Left lung (tissue), 4 donors: ENCODE measurements at regions not wholly inside any gene's neighbourhood (a gene's known extent, or its start where the extent isn't known, plus 50 kb on each side); places are given as distances from the start of the nearest gene placed in this dataset.

Source experiments
- ATAC-seq: fragments of 200-7000 bp; cut with Tn5 transposase; one replicate; pipeline ENCODE4 v1.9.1; 2020; ENCODE audit warnings: moderate library complexity
- DNase-seq, 4 donors: peaks; one replicate each; pipeline ENCODE4 v3.0.0-alpha.2; 2013 to 2020
- H3K27ac ChIP-seq, 2 donors: fragments of 200-600 bp; sonication (generic) in 1 of 2; one replicate each; pipeline versions ENCODE4 v1.5.0 to v1.8.0; 2020 to 2021
- H3K27me3 ChIP-seq, 2 donors: fragments of 200-600 bp; sonication (generic) in 1 of 2; one replicate each; pipeline versions ENCODE4 v1.5.0 to v1.8.0; 2020 to 2021
- H3K36me3 ChIP-seq, 2 donors: fragments of 200-600 bp; sonication (generic) in 1 of 2; one replicate each; pipeline versions ENCODE4 v1.5.0 to v1.8.0; 2020 to 2021
- H3K4me1 ChIP-seq, 2 donors: fragments of 200-600 bp; one replicate each; pipeline ENCODE4 v1.8.0; 2021
- H3K4me3 ChIP-seq, 2 donors: fragments of 200-600 bp; sonication (generic) in 1 of 2; one replicate each; pipeline versions ENCODE4 v1.5.0 to v1.8.0; 2020 to 2021; ENCODE audit warnings: mild to moderate bottlenecking in 1 of 2
- H3K9me3 ChIP-seq, 2 donors: fragments of 200-600 bp; sonication (generic) in 1 of 2; one replicate each; pipeline versions ENCODE4 v1.5.0 to v1.8.0; 2020 to 2021
- intact Hi-C, 2 donors: fragments of 100-400 bp; cut with DNase I; formaldehyde crosslinking; loops; one replicate each; pipeline versions ENCODE4 v1.11.2 to v1.14.2; 2022
- TF ChIP-seq, protein P1 (sequence below), 2 donors: fragments of 200-600 bp; sonication (generic) in 1 of 2; IDR thresholded peaks; one replicate each; pipeline versions ENCODE4 v1.5.0 to v1.8.0; 2021; ENCODE audit warnings: antibody characterized with exemption in 2 of 2
- donor health status: DM: no; HTN: yes; CAD: no.
- donor health status: DM: no; HTN: no; CAD: no.

DNA sequence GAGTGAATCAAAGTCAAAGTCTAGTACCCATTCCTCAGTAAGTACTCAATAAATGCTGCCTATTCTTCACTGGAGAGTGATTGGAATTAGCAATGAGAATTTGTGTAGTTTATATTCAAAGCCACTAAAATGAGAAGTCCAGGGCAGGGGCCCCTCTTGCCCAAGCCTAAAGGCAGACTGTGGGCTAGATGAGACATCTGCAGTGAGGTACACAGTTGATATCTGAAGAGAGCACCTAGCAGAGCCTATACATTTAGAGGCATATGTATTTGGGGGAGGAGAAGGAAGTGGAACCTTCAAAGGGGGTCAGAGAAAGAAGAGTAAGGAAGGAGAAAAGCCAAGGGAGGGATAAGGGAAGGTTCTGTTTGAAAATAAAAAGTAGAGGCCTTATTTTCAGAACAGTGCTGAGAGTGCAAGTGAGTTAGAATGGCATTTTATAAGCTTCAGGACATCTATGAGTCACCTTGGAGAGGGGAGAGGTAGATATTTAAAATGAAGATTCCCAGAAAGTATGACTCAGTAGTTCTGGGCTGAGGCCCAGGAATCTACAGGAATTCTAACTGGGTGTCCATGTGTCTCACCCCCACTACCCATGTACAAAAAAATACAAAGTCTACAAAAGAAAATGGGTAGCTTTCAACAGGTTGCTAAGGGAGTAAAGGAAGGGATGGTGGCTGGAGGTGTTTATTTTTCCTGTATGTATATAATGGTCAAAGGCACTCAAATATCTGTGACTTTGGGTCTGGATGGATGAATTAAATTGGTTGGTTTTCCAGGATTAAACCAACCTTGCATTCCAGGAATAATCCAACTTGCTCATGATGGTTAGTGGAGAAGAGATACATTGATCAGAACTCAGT, 135.1 kb downstream of the ZFP64 start:
- H3K4me1 ChIP-seq = no peaks in the 10 kb centered on the region
- no peaks in the 10 kb centered on the region for H3K36me3 ChIP-seq
- H3K27me3 ChIP-seq = no peaks in the 10 kb centered on the region
- H3K4me3 ChIP-seq = no peak overlapping the region
- TF ChIP-seq, protein P1, sequence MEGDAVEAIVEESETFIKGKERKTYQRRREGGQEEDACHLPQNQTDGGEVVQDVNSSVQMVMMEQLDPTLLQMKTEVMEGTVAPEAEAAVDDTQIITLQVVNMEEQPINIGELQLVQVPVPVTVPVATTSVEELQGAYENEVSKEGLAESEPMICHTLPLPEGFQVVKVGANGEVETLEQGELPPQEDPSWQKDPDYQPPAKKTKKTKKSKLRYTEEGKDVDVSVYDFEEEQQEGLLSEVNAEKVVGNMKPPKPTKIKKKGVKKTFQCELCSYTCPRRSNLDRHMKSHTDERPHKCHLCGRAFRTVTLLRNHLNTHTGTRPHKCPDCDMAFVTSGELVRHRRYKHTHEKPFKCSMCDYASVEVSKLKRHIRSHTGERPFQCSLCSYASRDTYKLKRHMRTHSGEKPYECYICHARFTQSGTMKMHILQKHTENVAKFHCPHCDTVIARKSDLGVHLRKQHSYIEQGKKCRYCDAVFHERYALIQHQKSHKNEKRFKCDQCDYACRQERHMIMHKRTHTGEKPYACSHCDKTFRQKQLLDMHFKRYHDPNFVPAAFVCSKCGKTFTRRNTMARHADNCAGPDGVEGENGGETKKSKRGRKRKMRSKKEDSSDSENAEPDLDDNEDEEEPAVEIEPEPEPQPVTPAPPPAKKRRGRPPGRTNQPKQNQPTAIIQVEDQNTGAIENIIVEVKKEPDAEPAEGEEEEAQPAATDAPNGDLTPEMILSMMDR (IDR thresholded peaks at IDR 0.05) = no peak
- DNase-seq (no peak), ATAC-seq (no peak)
- H3K9me3 ChIP-seq = peaks cover 0 to 22% of the 10 kb centered on the region in 2 donors
- H3K27ac ChIP-seq = no peak overlapping the region
- intact Hi-C loops = no loop called here

DNA sequence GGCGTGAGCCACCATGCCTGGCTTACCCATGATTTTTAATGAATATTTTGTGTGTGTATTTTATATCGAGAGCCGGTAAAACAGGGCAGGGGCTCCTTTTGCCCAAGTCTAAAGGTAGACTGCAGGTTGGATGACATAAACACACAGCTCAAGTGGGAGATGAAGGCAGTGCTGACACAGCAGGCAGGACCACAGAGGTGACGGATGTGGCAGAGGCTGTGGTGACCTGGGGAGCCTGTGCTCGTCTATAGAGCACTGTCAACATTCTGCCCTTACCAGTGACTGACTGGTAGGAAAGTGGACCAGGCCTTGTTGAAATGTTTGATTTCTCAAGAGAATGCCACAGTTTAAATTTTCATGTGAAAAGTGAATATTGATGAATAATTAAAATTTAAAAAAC, 137.5 kb downstream of the ZFP64 start:
- no peaks in the 10 kb centered on the region for H3K27me3 ChIP-seq
- no peak overlapping the region for H3K27ac ChIP-seq
- TF ChIP-seq, protein P1 (IDR thresholded peaks at IDR 0.05) = no peak
- H3K4me1 ChIP-seq = no peaks in the 10 kb centered on the region
- DNase-seq = no peak
- no peak for ATAC-seq
- H3K36me3 ChIP-seq = no peaks in the 10 kb centered on the region
- H3K9me3 ChIP-seq = peaks cover 0 to 22% of the 10 kb centered on the region in 2 donors
- intact Hi-C loops = no loop called here
- no peak overlapping the region for H3K4me3 ChIP-seq

DNA sequence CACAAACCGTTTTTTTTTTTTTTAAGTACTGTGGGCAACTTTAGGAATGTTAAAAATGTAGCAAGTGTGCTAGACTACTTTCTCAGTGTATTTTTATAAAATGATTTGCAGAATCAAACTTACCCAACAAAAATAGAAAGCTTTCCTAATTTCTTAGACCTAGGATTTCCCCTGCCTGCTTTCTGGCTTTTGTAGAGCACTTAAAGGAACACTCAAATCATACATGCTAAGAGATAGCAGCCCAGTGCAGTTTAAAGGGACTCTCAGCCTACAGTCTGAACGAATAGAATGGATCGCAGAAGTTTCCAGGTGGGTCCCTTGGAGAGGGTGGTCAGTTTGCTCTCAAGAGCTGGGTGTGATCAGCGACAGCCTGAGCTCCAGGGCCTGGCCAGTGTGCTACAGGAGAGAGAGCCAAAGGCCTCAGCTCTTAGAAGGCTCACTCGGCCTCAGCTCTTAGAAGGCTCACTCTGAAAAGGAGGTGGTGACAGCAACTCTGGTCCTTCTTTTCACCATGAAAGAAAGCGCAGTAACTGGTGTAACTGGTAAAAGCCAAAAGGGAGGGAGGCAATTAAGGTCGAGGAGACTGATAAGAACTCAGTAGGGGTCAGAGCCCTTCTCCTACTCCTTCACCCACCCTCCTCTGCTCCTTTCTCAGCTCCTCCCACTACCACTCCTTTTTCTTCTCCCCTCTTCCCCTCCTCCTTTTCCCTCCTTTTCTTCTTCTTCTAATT, 142.4 kb downstream of the ZFP64 start:
- intact Hi-C loops = no loop called here
- ATAC-seq = peak; percentile 92
- TF ChIP-seq, protein P1 (IDR thresholded peaks at IDR 0.05) = no peak
- H3K27ac ChIP-seq = peak overlapping the region in 1 of 2 donors; percentile 2
- H3K4me3 ChIP-seq = no peak overlapping the region
- no peaks in the 10 kb centered on the region for H3K9me3 ChIP-seq
- H3K4me1 ChIP-seq = no peaks in the 10 kb centered on the region
- H3K36me3 ChIP-seq = no peaks in the 10 kb centered on the region
- DNase-seq = peak in 1 of 4 donors; percentile 46
- H3K27me3 ChIP-seq = peaks cover 0 to 13% of the 10 kb centered on the region in 2 donors

DNA sequence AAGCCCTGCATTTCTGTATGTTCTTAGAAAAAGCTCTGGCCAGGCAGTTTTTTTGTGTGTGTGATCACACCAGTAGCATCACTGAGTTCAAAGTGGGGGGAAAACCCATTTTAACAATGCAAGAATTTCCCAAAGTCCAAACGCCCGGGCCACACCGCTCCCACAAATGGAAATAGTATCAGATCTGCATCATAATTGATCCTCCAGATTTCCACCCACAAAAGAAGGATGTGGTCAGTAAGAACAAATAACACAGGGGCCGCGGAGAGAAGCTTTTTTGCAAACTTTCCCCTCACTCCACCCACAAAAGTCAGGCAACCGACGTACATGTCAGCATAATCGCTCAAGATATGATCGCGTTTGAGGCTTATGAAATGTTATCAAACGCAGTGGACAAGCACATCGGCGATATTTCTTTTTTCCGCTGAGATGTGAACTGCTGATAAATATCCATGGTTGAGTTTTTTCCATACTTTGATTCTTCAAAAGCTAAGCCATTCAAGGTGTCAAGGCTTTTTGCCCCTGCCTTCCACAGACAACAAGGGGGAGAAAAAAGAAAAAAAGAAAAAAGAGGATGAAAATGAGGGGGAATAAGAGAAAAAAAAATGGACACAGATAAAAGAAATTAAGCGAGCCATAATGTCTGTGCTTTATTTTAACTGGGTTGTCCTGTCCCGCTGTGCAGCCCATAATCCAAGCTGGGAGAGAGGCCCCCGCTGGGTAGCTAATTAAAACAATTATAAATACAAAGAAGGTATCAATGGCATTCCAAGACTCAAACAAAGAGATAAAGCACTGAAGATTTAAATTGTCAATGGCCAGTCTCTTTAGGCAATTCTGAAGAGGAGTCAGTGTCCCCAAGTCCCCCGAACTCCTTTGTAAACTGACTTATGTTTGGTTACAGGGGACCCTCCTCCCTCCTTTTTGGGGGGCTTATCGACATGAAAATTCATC, 143.5 kb downstream of the ZFP64 start:
- intact Hi-C loops = no loop called here
- H3K27ac ChIP-seq = no peak overlapping the region

More for the DNA sequence above, 143.5 kb downstream of the ZFP64 start:
- H3K4me1 ChIP-seq = no peaks in the 10 kb centered on the region
- DNase-seq = no peak
- TF ChIP-seq, protein P1 (IDR thresholded peaks at IDR 0.05) = no peak
- H3K4me3 ChIP-seq = no peak overlapping the region
- H3K36me3 ChIP-seq = no peaks in the 10 kb centered on the region
- H3K27me3 ChIP-seq = peaks cover 0 to 13% of the 10 kb centered on the region in 2 donors
- ATAC-seq = no peak
- no peaks in the 10 kb centered on the region for H3K9me3 ChIP-seq
